Mesendoderm (in vitro differentiated cells): ENCODE measurements at regions not wholly inside any gene's neighbourhood (a gene's known extent, or its start where the extent isn't known, plus 50 kb on each side); places are given as distances from the start of the nearest gene placed in this dataset.

Source experiments
- DNase-seq: peaks from one replicate; pipeline ENCODE4 v3.0.0; 2013
- H2AK5ac ChIP-seq: 2 replicates; pipeline ENCODE4 v1.6.1; 2013; ENCODE audit warnings: low read length, inconsistent platforms
- H2BK120ac ChIP-seq: 2 replicates; pipeline ENCODE4 v1.6.1; 2013; ENCODE audit warnings: low read depth, mild to moderate bottlenecking, low read length, moderate library complexity, mixed read lengths
- H2BK15ac ChIP-seq: replicated peaks from 2 replicates; pipeline ENCODE4 v1.6.1; 2013; ENCODE audit warnings: low read depth, mild to moderate bottlenecking, moderate library complexity
- H2BK5ac ChIP-seq: 2 replicates; pipeline ENCODE4 v1.6.1; 2013; ENCODE audit warnings: low read length, inconsistent platforms
- H3K18ac ChIP-seq: 2 replicates; pipeline ENCODE4 v1.6.1; 2013; ENCODE audit warnings: mild to moderate bottlenecking, low read length, mixed read lengths
- H3K23ac ChIP-seq: one replicate; pipeline ENCODE4 v1.6.1; 2013; ENCODE audit warnings: low read length
- H3K27ac ChIP-seq: 2 replicates; pipeline ENCODE4 v1.5.1; 2013; ENCODE audit warnings: low read depth, mild to moderate bottlenecking, inconsistent platforms, low read length, moderate library complexity
- H3K27me3 ChIP-seq: 2 replicates; pipeline ENCODE4 v1.6.1; 2013; ENCODE audit warnings: low read length, control low read depth, mild to moderate bottlenecking, inconsistent platforms; ENCODE audit not compliant: insufficient read depth, poor library complexity
- H3K36me3 ChIP-seq: 2 replicates; pipeline ENCODE4 v1.6.1; 2013; ENCODE audit warnings: low read length, inconsistent platforms; ENCODE audit not compliant: control insufficient read depth, insufficient read depth
- H3K4ac ChIP-seq: one replicate; pipeline ENCODE4 v1.6.1; 2013; ENCODE audit warnings: low read depth, mild to moderate bottlenecking, low read length, moderate library complexity
- H3K4me1 ChIP-seq: 2 replicates; pipeline ENCODE4 v1.6.1; 2013; ENCODE audit warnings: low read depth, low read length, inconsistent platforms; ENCODE audit not compliant: control insufficient read depth
- H3K4me2 ChIP-seq: 2 replicates; pipeline ENCODE4 v1.6.1; 2013; ENCODE audit warnings: low read length
- H3K4me3 ChIP-seq: 2 replicates; pipeline ENCODE4 v1.5.1; 2013; ENCODE audit warnings: mild to moderate bottlenecking, low read length
- H3K56ac ChIP-seq: one replicate; pipeline ENCODE4 v1.6.1; 2013; ENCODE audit warnings: low read length
- H3K79me1 ChIP-seq: 2 replicates; pipeline ENCODE4 v1.6.1; 2013; ENCODE audit warnings: low read length, inconsistent platforms
- H3K79me2 ChIP-seq: 2 replicates; pipeline ENCODE4 v1.6.1; 2013; ENCODE audit warnings: mild to moderate bottlenecking, low read length; ENCODE audit not compliant: control insufficient read depth, insufficient read depth
- H3K9ac ChIP-seq: 2 replicates; pipeline ENCODE4 v1.6.1; 2013; ENCODE audit warnings: low read length, inconsistent platforms
- H4K5ac ChIP-seq: one replicate; pipeline ENCODE4 v1.6.1; 2013; ENCODE audit warnings: low read length
- H4K8ac ChIP-seq: one replicate; pipeline ENCODE4 v1.6.1; 2013; ENCODE audit warnings: low read depth, mild to moderate bottlenecking, control low read depth, low read length, moderate library complexity
- WGBS: extraction: QIAGEN DNeasy Blood & Tissue Kit; methylation state at CpG from one replicate; pipeline ENCODE4 v1.1.7; 2013; ENCODE audit warnings: low lambda C conversion rate, missing lambda C conversion rate; ENCODE audit not compliant: insufficient coverage; ENCODE audit errors: extremely low coverage; 5-methylcytosine and 5-hydroxymethylcytosine counted together

DNA sequence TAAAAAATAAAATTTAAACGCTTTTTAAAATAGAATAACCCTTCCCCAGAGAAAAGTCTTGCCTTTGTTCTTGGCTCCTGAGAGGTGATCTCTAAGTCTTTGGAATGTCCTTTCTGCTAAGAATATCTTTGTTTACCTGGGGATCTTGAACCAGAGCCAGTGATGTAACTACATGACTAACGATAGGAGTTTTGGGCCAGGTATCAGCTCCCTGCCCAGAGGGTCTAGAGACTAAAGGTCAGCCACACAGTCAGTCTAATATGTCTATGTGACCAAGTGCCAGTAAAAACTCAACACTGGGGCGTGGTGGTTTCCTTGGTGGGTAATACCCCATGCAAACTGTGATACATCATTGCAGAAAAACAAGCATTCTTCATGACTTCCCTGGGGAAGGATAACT, 1351.9 kb upstream of the C9orf72 start:
- Histone ChIP-seq H3K4me3 (no peak overlapping the region), H3K18ac (no peak overlapping the region), H3K56ac (no peak overlapping the region), H3K79me1 (no peaks in the 10 kb centered on the region), H2BK120ac (no peak overlapping the region), H3K9ac (no peak overlapping the region), H3K4me2 (no peak overlapping the region), H3K27ac (no peak overlapping the region), H3K27me3 (no peaks in the 10 kb centered on the region), H2BK5ac (no peak overlapping the region), H3K4ac (no peak overlapping the region), H3K4me1 (no peaks in the 10 kb centered on the region), H4K8ac (no peak overlapping the region), H3K23ac (no peak overlapping the region), H4K5ac (no peak overlapping the region), H2BK15ac (no peak overlapping the region), H3K79me2 (no peaks in the 10 kb centered on the region), H2AK5ac (no peak overlapping the region), H3K36me3 (no peaks in the 10 kb centered on the region)
- no CpG with 5 or more reads among the region's 3 CpGs for WGBS
- DNase-seq = no peak

DNA sequence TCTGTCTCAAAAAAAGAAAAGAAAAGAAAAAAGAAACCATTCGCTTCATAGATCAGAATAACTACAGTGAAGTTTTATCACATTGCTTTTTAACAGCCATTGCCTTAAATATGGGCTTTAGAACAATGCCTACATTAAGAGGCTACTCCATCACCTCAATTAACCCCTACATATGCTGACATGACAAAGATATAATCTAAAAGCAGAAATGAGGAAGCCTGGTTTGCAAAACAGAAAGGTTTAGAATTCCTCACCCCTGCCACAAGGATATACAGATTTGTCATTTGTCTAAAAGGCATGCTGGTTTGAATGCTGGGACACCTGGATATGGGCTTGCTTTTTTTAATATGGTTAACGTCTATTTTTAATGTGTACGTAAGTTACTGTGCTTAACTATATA, 1353.0 kb upstream of the C9orf72 start:
- H3K4ac ChIP-seq = no peak overlapping the region
- no peak for DNase-seq
- no peaks in the 10 kb centered on the region for H3K27me3 ChIP-seq
- no peak overlapping the region for H3K4me3 ChIP-seq
- H3K4me2 ChIP-seq = no peak overlapping the region
- no peak overlapping the region for H2BK120ac ChIP-seq
- no peak overlapping the region for H2AK5ac ChIP-seq
- no peak overlapping the region for H3K23ac ChIP-seq
- no peaks in the 10 kb centered on the region for H3K79me1 ChIP-seq
- H3K27ac ChIP-seq = no peak overlapping the region
- no peak overlapping the region for H4K8ac ChIP-seq
- no CpG with 5 or more reads among the region's 3 CpGs for WGBS
- H3K56ac ChIP-seq = no peak overlapping the region
- H3K9ac ChIP-seq = no peak overlapping the region
- no peak overlapping the region for H3K18ac ChIP-seq
- no peaks in the 10 kb centered on the region for H3K4me1 ChIP-seq
- no peaks in the 10 kb centered on the region for H3K79me2 ChIP-seq
- H2BK15ac ChIP-seq = no peak overlapping the region
- no peaks in the 10 kb centered on the region for H3K36me3 ChIP-seq
- no peak overlapping the region for H2BK5ac ChIP-seq
- no peak overlapping the region for H4K5ac ChIP-seq

DNA sequence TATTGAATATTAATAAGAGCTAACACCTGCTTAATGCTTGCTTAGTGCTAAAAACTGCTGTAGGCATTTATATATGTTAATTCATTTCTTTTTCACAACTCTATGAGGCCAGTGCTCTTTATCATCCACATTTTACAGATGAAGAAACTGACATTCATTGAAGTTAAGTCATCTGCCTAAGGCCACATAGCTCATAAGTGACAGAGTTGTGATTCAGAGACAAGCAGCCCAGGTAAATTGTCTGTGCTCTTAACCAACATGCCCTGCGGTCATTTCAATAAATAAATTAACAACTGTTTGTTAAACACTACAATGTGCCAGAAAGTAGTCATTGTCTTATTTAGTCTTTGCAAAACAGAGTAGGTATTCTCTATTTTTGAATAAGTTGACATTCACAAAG, 1354.4 kb upstream of the C9orf72 start:
- H4K5ac ChIP-seq = no peak overlapping the region
- H3K9ac ChIP-seq = no peak overlapping the region
- H3K36me3 ChIP-seq = no peaks in the 10 kb centered on the region
- H3K4me1 ChIP-seq = no peaks in the 10 kb centered on the region
- H3K4me2 ChIP-seq = no peak overlapping the region
- H3K79me2 ChIP-seq = no peaks in the 10 kb centered on the region
- no peak overlapping the region for H3K18ac ChIP-seq
- no peak overlapping the region for H3K4me3 ChIP-seq
- H3K4ac ChIP-seq = no peak overlapping the region
- H2BK5ac ChIP-seq = no peak overlapping the region
- no peak overlapping the region for H3K23ac ChIP-seq
- no peaks in the 10 kb centered on the region for H3K27me3 ChIP-seq
- H3K27ac ChIP-seq = no peak overlapping the region
- H2BK120ac ChIP-seq = no peak overlapping the region
- H3K56ac ChIP-seq = no peak overlapping the region
- H2BK15ac ChIP-seq = no peak overlapping the region
- H2AK5ac ChIP-seq = no peak overlapping the region
- no peak overlapping the region for H4K8ac ChIP-seq
- H3K79me1 ChIP-seq = no peaks in the 10 kb centered on the region
- peak; percentile 65 for DNase-seq
- WGBS = no CpG with 5 or more reads among the region's 1 CpG

DNA sequence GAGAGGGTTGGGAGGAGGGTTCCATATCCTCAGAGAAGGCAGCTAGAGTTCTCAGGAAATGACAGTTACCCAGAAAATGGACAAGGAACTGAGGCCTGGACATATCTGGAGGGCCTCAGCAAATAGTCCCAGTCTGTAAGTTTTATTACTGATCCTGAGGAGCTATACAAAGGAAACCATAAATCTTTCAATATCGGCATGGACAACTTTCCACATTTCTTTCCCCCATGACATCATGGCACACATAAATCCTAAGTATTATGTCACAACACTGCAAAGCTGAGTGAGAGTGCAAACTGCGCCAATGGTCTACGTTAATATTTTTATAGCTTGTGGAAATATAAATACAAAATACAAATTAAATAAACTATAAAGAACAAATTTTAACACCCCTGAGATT, 1356.2 kb upstream of the C9orf72 start:
- Histone ChIP-seq H2AK5ac (no peak overlapping the region), H2BK15ac (no peak overlapping the region), H3K27me3 (no peaks in the 10 kb centered on the region), H3K4ac (no peak overlapping the region), H3K4me3 (no peak overlapping the region), H3K23ac (no peak overlapping the region), H3K79me2 (no peaks in the 10 kb centered on the region), H2BK5ac (no peak overlapping the region), H3K4me1 (no peaks in the 10 kb centered on the region), H3K18ac (no peak overlapping the region), H3K79me1 (no peaks in the 10 kb centered on the region), H3K4me2 (no peak overlapping the region), H3K36me3 (no peaks in the 10 kb centered on the region), H3K56ac (no peak overlapping the region), H3K27ac (no peak overlapping the region), H4K5ac (no peak overlapping the region), H3K9ac (no peak overlapping the region), H4K8ac (no peak overlapping the region), H2BK120ac (no peak overlapping the region)
- DNase-seq = no peak
- WGBS = no CpG with 5 or more reads among the region's 3 CpGs

DNA sequence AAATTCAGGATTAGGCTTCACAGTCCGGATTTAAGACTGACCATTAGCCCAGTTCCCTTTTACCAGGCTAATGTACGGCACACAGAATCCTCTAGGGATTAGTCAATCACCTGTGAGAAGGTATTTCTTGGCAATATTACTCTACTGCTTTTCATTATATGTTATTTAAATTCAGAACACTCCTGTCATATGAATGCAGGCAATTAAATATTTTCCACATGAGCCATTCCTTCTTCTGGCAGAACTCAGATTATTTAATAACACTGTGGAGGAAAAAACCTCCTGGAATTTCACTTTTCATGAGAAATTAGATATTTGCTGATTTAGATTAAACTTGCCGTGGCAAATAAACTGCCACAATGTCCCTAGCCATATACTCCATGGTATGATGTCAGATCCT, 1357.5 kb upstream of the C9orf72 start:
- no peak overlapping the region for H3K4me3 ChIP-seq
- H3K4me1 ChIP-seq = no peaks in the 10 kb centered on the region
- no peak overlapping the region for H3K18ac ChIP-seq
- H3K36me3 ChIP-seq = no peaks in the 10 kb centered on the region
- no peaks in the 10 kb centered on the region for H3K27me3 ChIP-seq
- H3K4me2 ChIP-seq = no peak overlapping the region
- no peak overlapping the region for H4K8ac ChIP-seq
- no peak overlapping the region for H3K27ac ChIP-seq
- no peaks in the 10 kb centered on the region for H3K79me2 ChIP-seq
- H3K56ac ChIP-seq = no peak overlapping the region
- H3K23ac ChIP-seq = no peak overlapping the region
- H4K5ac ChIP-seq = no peak overlapping the region
- no peak overlapping the region for H2AK5ac ChIP-seq
- no CpG with 5 or more reads among the region's 3 CpGs for WGBS
- DNase-seq = no peak
- no peak overlapping the region for H3K4ac ChIP-seq
- H3K9ac ChIP-seq = no peak overlapping the region
- no peaks in the 10 kb centered on the region for H3K79me1 ChIP-seq
- no peak overlapping the region for H2BK120ac ChIP-seq
- H2BK5ac ChIP-seq = no peak overlapping the region
- no peak overlapping the region for H2BK15ac ChIP-seq

DNA sequence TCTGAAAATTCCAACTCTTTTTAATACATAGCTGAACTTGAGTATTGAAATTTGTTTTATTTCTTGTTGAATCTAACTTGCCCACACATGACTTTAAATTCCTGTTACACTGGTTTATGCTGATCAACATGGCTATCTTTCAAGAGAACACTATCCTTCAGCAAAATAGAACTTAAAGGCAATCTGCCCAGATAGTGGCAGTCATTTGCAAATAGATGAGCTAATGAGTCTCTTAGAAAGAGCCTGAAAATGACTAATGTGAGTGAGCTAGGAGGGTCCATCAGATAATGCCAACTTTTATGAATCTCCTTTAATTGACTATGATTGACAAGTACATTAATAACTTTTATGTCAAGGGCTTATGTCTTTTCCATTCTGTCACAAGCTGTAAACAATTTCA, 1360.8 kb upstream of the C9orf72 start:
- Histone ChIP-seq H3K79me2 (no peaks in the 10 kb centered on the region), H3K27ac (no peak overlapping the region), H3K27me3 (no peaks in the 10 kb centered on the region), H2BK5ac (no peak overlapping the region), H3K4me3 (no peak overlapping the region), H3K18ac (no peak overlapping the region), H4K5ac (no peak overlapping the region), H3K4me1 (no peaks in the 10 kb centered on the region), H2BK120ac (no peak overlapping the region), H2BK15ac (no peak overlapping the region), H3K56ac (no peak overlapping the region), H3K9ac (no peak overlapping the region), H4K8ac (no peak overlapping the region), H3K4me2 (no peak overlapping the region), H3K36me3 (no peaks in the 10 kb centered on the region), H3K4ac (no peak overlapping the region), H3K23ac (no peak overlapping the region), H3K79me1 (no peaks in the 10 kb centered on the region), H2AK5ac (no peak overlapping the region)
- DNase-seq = no peak
